ENCODE measurements at regions not wholly inside any gene's neighbourhood (a gene's known extent, or its start where the extent isn't known, plus 50 kb on each side); places are given as distances from the start of the nearest gene placed in this dataset.
"Not testable (repeated sequence)": the region's sequence is repeated elsewhere in the genome, so short reads cannot be mapped to it uniquely, and the experiment has no call there.

DNA sequence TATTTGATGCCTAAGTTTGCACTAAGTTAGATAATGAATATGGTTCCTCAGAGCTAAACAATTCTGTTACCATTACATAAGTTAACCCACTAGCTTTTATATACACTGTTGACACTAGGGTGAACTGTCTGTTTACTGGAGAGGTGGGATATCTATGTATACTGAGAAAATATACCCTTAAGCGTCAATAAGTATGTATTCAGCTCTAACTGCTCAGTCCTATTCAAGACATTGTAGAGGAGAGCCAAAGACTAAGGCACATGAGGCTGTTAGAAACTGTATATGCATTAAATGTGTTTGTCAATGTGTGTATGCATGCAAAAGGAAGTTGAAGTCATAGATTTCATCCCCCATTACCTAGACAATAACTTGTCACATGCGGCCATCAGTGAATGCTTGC lies 710.0 kb downstream of the TDRD15 start:
- TF ChIP-seq, protein P1, sequence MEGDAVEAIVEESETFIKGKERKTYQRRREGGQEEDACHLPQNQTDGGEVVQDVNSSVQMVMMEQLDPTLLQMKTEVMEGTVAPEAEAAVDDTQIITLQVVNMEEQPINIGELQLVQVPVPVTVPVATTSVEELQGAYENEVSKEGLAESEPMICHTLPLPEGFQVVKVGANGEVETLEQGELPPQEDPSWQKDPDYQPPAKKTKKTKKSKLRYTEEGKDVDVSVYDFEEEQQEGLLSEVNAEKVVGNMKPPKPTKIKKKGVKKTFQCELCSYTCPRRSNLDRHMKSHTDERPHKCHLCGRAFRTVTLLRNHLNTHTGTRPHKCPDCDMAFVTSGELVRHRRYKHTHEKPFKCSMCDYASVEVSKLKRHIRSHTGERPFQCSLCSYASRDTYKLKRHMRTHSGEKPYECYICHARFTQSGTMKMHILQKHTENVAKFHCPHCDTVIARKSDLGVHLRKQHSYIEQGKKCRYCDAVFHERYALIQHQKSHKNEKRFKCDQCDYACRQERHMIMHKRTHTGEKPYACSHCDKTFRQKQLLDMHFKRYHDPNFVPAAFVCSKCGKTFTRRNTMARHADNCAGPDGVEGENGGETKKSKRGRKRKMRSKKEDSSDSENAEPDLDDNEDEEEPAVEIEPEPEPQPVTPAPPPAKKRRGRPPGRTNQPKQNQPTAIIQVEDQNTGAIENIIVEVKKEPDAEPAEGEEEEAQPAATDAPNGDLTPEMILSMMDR (IDR thresholded peaks at IDR 0.05; ENCODE audit: low read depth, low read length), result no peak
- no peak overlapping the region for H3K4me3 ChIP-seq (replicated peaks in 1 of 2; ENCODE audit: low read depth in 2 of 2, low read length in 2 of 2)
- no peak for DNase-seq (ENCODE audit: low read depth in 2 of 2)

DNA sequence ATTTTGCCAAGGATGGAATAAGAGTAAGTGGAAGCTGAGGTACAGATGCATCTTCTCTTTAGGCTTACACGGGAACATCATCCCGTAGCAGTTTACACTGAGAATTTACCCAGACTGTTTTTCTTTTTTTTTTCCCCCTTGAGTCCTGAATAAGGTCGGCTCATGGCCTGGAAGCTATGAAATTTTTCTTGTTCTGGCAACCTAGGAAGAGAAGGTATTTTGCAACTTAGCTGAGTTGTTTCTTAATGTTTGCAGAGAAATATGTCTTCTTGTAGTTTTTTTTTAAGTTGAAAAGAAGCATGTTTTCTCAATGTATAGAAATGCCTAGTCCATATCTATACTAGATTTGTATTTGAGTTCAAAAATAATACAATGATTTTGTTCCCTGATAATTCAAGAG lies 712.5 kb downstream of the TDRD15 start:
- peak; percentile 4 to 68 for DNase-seq (ENCODE audit: low read depth in 2 of 2)
- no peak overlapping the region for H3K4me3 ChIP-seq (replicated peaks in 1 of 2; ENCODE audit: low read depth in 2 of 2, low read length in 2 of 2)
- TF ChIP-seq, protein P1 (IDR thresholded peaks at IDR 0.05; ENCODE audit: low read depth, low read length), result no peak

DNA sequence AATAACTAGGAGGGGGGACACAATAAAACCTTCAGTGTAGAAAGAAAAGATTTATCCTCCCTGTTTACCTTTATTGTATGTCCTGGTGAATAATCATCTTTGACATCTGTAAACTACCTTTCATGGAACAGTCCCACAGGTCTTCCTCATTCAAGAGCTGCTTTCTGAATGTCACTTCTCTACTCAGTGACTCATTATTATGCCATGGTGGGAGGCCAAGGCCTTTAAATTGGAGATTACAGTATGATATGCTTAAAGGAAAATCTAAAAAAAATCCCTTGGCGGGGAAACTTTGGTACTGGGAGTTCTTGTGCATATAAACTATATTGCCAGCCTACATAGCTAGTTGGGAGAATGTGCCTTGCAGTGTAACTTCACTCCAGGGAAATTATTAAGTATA lies 713.0 kb downstream of the TDRD15 start:
- DNase-seq (ENCODE audit: low read depth in 2 of 2), result peak in 1 of 2 donors; percentile 0

DNA sequence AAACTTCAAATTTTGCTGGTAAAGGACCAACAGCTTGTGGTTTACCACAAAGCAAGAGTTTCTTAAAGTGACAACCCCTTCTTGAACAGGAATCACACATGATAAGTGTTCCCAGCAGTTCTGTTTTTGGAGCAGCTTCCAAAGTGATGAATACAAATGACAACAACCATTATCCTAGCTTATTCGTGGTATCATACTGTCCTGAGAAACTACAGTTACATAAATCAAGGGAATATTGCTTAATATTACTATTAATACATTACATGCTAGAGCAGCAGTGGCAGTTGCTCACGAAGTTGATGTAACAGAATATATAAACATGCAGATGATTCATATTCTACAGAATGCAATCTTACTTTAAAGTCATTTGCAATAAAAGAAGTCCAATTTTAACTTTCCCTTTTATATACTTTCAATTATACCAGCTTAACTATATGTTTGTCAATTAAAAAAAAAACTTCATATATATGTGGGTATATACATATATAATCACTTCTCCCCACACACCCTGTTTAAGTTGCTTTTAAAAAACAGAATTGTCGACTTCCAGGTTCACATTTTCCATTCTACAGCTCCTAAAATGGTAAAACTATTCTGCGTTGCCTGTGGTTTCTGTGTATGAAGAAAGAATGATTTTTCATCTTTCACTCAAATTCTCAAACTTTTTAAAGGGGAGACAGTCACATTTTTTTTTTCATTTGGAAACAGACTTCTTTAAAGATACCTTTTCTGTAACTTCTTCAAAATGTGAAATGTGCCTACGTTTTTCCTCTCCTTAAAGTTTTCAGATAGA lies 713.6 kb downstream of the TDRD15 start:
- TF ChIP-seq, protein P1 (IDR thresholded peaks at IDR 0.05; ENCODE audit: low read depth, low read length), result no peak
- DNase-seq (ENCODE audit: low read depth in 2 of 2), result peak; percentile 35 to 90

More for the DNA sequence above, 713.0 kb downstream of the TDRD15 start:
- TF ChIP-seq, protein P1 (IDR thresholded peaks at IDR 0.05; ENCODE audit: low read depth, low read length), result no peak
- H3K4me3 ChIP-seq (replicated peaks in 1 of 2; ENCODE audit: low read depth in 2 of 2, low read length in 2 of 2), result no peak overlapping the region

DNA sequence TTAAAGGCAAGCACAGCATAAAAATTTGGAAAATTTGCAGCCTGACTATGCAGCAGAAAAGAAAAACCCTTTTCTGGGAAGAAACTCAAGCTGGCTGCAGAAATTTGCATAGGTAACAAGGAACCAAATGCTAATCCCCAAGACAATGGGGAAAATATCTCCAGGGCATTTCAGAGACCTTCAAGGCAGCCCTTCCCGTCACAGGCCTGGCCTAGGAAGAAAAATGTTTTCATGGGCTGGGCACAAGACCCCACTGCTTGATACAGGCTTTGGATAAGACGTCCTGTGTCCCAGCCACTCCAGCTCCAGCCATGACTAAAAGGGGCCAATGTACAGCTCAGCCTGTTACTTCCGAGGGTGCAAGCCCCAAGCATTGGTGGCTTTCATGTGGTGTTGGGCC lies 717.6 kb downstream of the TDRD15 start:
- TF ChIP-seq, protein P1 (IDR thresholded peaks at IDR 0.05; ENCODE audit: low read depth, low read length), result no peak
- H3K4me3 ChIP-seq (replicated peaks in 1 of 2; ENCODE audit: low read depth in 2 of 2, low read length in 2 of 2), result no peak overlapping the region
- DNase-seq (ENCODE audit: low read depth in 2 of 2), result no peak

More for the DNA sequence above, 713.6 kb downstream of the TDRD15 start:
- H3K4me3 ChIP-seq (replicated peaks in 1 of 2; ENCODE audit: low read depth in 2 of 2, low read length in 2 of 2), result no peak overlapping the region

DNA sequence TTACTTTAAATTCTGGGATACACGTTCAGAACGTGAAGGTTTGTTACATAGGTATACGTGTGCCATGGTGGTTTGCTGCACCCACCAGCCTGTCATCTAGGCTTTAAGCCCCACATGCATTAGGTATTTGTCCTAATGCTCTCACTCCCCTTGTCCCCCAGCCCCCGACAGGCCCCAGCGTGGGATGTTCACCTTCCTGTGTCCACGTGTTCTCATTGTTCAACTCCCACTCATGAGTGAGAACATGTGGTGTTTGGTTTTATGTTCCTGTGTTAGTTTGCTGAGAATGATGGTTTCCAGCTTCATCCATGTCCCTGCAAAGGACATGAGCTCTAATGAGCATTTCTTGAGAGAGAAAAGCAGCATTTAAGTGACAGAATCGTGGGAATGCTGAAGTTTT lies 726.6 kb downstream of the TDRD15 start:
- not testable (repeated sequence) for DNase-seq (ENCODE audit: low read depth in 2 of 2); H3K4me3 ChIP-seq (replicated peaks in 1 of 2; ENCODE audit: low read depth in 2 of 2, low read length in 2 of 2)

DNA sequence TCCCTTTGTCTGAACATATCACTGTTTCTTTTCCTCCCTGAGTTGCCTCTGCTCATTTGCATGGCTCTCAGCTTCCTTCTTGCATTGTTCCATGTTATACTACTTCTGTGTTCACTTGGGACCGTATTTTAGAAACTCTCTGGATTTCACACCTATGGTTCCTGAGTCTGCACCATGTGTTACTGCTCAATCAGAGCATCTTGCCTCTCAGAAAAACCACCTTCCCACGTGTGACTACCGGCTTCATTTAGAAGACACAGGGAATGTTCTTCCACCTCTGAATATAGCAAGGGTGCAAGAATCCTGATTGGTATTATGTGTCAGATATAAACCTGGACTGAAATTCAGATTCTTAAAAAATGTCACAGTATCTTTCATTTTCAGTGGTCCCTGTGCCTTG lies 731.2 kb downstream of the TDRD15 start:
- TF ChIP-seq, protein P1 (IDR thresholded peaks at IDR 0.05; ENCODE audit: low read depth, low read length), result no peak
- DNase-seq (ENCODE audit: low read depth in 2 of 2), result no peak
- H3K4me3 ChIP-seq (replicated peaks in 1 of 2; ENCODE audit: low read depth in 2 of 2, low read length in 2 of 2), result no peak overlapping the region

Data from cardiac fibroblast (primary cell).